Gastrocnemius medialis (tissue), 4 donors: ENCODE measurements at regions not wholly inside any gene's neighbourhood (a gene's known extent, or its start where the extent isn't known, plus 50 kb on each side); places are given as distances from the start of the nearest gene placed in this dataset.

Experiments
- ATAC-seq, 2 donors: fragments of 150-250 bp; one replicate each; pipeline ENCODE4 v1.9.1; 2016
- DNase-seq, 2 donors: peaks; one replicate each; pipeline ENCODE4 v3.0.0-alpha.2; 2019
- H3K27ac ChIP-seq, 4 donors: fragments of 200-600 bp; sonication (generic); 1 replicate in 1 of 4; 2 replicates in 3 of 4; pipeline ENCODE4 v1.5.1; 2016 to 2018; ENCODE audit warnings: mild to moderate bottlenecking in 2 of 4, moderate library complexity in 1 of 4
- H3K27me3 ChIP-seq, 3 donors: fragments of 200-600 bp; sonication (generic) in 2 of 3; 1 replicate in 1 of 3; 2 replicates in 2 of 3; pipeline versions ENCODE4 v1.5.1 to v1.6.0; 2016 to 2019; ENCODE audit warnings: mild to moderate bottlenecking in 1 of 3, moderate library complexity in 1 of 3
- H3K36me3 ChIP-seq, 2 donors: fragments of 200-600 bp; sonication (generic) in 1 of 2; one replicate each; pipeline ENCODE4 v1.5.1; 2017 to 2018
- H3K4me1 ChIP-seq, 2 donors: fragments of 200-600 bp; sonication (generic) in 1 of 2; one replicate each; pipeline ENCODE4 v1.5.1; 2016 to 2017; ENCODE audit warnings: mild to moderate bottlenecking in 2 of 2
- H3K4me3 ChIP-seq, 4 donors: fragments of 200-600 bp; sonication (generic) in 3 of 4; 1 replicate in 1 of 4; 2 replicates in 3 of 4; pipeline ENCODE4 v1.5.1; 2016 to 2019; ENCODE audit warnings: mild to moderate bottlenecking in 2 of 4
- H3K9me3 ChIP-seq, 3 donors: fragments of 200-600 bp; sonication (generic) in 2 of 3; 1 replicate in 1 of 3; 2 replicates in 2 of 3; pipeline ENCODE4 v1.5.1; 2016 to 2019
- CTCF ChIP-seq, 5 experiments: fragments of 450-650 bp in 3 of 5; fragments of 200-600 bp in 2 of 5; sonication (generic) in 2 of 5; IDR thresholded peaks in 4 of 5; conservative IDR thresholded peaks in 1 of 5; 1 replicate in 4 of 5; 2 replicates in 1 of 5; pipeline ENCODE4 v1.5.1; 2016 to 2019; ENCODE audit warnings: antibody characterized with exemption in 5 of 5, mild to moderate bottlenecking in 3 of 5, moderate library complexity in 3 of 5
- POLR2A ChIP-seq, 2 donors: fragments of 450-650 bp; IDR thresholded peaks; one replicate each; pipeline ENCODE4 v1.6.1; 2017; ENCODE audit warnings: antibody characterized with exemption in 2 of 2, mild to moderate bottlenecking in 2 of 2, moderate library complexity in 2 of 2
- in situ Hi-C, 4 donors: fragments of 200-750 bp; cut with MboI; loops; one replicate each; pipeline versions ENCODE4 v1.15.0 to v1.8.0; 2017; ENCODE audit warnings: low sequenced_read_pairs in 4 of 4
- intact Hi-C: fragments of 100-400 bp; cut with DNase I; formaldehyde crosslinking; loops from one replicate; pipeline ENCODE4 v1.15.1; 2023; ENCODE audit warnings: low total_unique reads

GRCh38 chr2:168336786-168337388 lies 89.5 kb upstream of the STK39 start:
- H3K4me1 ChIP-seq, result no peaks in the 10 kb centered on the region
- H3K36me3 ChIP-seq, result no peaks in the 10 kb centered on the region
- no peaks in the 10 kb centered on the region for H3K27me3 ChIP-seq
- in situ Hi-C loops (loop anchor here in 1 of 4 donors (25.0 kb wide), 1 partner anchor 350 kb away; no protein-coding TSS in a partner anchor), intact Hi-C loops (no loop called here)
- DNase-seq (no peak), ATAC-seq (no peak)
- no peaks in the 10 kb centered on the region for H3K9me3 ChIP-seq
- TF ChIP-seq POLR2A (IDR thresholded peaks at IDR 0.05), result no peak
- no peak for TF ChIP-seq CTCF (IDR thresholded peaks at IDR 0.05 in 4 of 5, conservative IDR thresholded peaks at IDR 0.05 in 1 of 5)
- no peak overlapping the region for H3K27ac ChIP-seq
- no peak overlapping the region for H3K4me3 ChIP-seq

- ATAC-seq, result no peak
- H3K27me3 ChIP-seq, result no peaks in the 10 kb centered on the region
- no peak overlapping the region for H3K27ac ChIP-seq
- DNase-seq, result no peak
- intact Hi-C loops (no loop called here), in situ Hi-C loops (loop anchor here in 1 of 4 donors (25.0 kb wide), 1 partner anchor 349 kb away; no protein-coding TSS in a partner anchor)
- H3K9me3 ChIP-seq, result no peaks in the 10 kb centered on the region
- H3K4me1 ChIP-seq, result no peaks in the 10 kb centered on the region
- no peak for TF ChIP-seq CTCF (IDR thresholded peaks at IDR 0.05 in 4 of 5, conservative IDR thresholded peaks at IDR 0.05 in 1 of 5)
- TF ChIP-seq POLR2A (IDR thresholded peaks at IDR 0.05), result no peak
- H3K4me3 ChIP-seq, result no peak overlapping the region
- no peaks in the 10 kb centered on the region for H3K36me3 ChIP-seq
These were observed 90.9 kb upstream of the STK39 start for GRCh38 chr2:168338292-168338691.

GRCh38 chr2:168338803-168339437 lies 91.5 kb upstream of the STK39 start:
- no peak for TF ChIP-seq CTCF (IDR thresholded peaks at IDR 0.05 in 4 of 5, conservative IDR thresholded peaks at IDR 0.05 in 1 of 5)
- no peak for TF ChIP-seq POLR2A (IDR thresholded peaks at IDR 0.05)
- no peaks in the 10 kb centered on the region for H3K9me3 ChIP-seq
- H3K27me3 ChIP-seq, result no peaks in the 10 kb centered on the region
- no peak overlapping the region for H3K27ac ChIP-seq
- ATAC-seq (no peak), DNase-seq (no peak)
- H3K36me3 ChIP-seq, result no peaks in the 10 kb centered on the region
- no peaks in the 10 kb centered on the region for H3K4me1 ChIP-seq
- H3K4me3 ChIP-seq, result no peak overlapping the region
- in situ Hi-C loops, result loop anchor here in 1 of 4 donors (25.0 kb wide), 1 partner anchor 348 kb away; no protein-coding TSS in a partner anchor
- intact Hi-C loops, result no loop called here

GRCh38 chr2:168340931-168341330 lies 93.5 kb upstream of the STK39 start:
- DNase-seq (no peak), ATAC-seq (no peak)
- H3K27me3 ChIP-seq, result no peaks in the 10 kb centered on the region
- in situ Hi-C loops (loop anchor here (10.0 to 25.0 kb wide), 4 partner anchors 344 to 574 kb away; no protein-coding TSS in a partner anchor), intact Hi-C loops (no loop called here)
- H3K4me1 ChIP-seq, result no peaks in the 10 kb centered on the region
- H3K9me3 ChIP-seq, result no peaks in the 10 kb centered on the region
- no peak for TF ChIP-seq POLR2A (IDR thresholded peaks at IDR 0.05)
- TF ChIP-seq CTCF (IDR thresholded peaks at IDR 0.05 in 4 of 5, conservative IDR thresholded peaks at IDR 0.05 in 1 of 5), result no peak
- no peak overlapping the region for H3K27ac ChIP-seq
- H3K4me3 ChIP-seq, result no peak overlapping the region
- H3K36me3 ChIP-seq, result no peaks in the 10 kb centered on the region
